Transverse colon (tissue), 4 donors: ENCODE measurements at regions not wholly inside any gene's neighbourhood (a gene's known extent, or its start where the extent isn't known, plus 50 kb on each side); places are given as distances from the start of the nearest gene placed in this dataset.

ENCODE experiments used
- DNase-seq: peaks from one replicate; pipeline ENCODE4 v3.0.0-alpha.2; 2019
- H3K27ac ChIP-seq, 4 donors: fragments of 200-600 bp; sonication (generic); 2 replicates each; pipeline ENCODE4 v1.5.1; 2016 to 2018; ENCODE audit warnings: inconsistent platforms in 4 of 4
- H3K27me3 ChIP-seq: fragments of 200-600 bp; sonication (generic); 2 replicates; pipeline ENCODE4 v1.5.1; 2017; ENCODE audit warnings: inconsistent platforms
- H3K36me3 ChIP-seq, 4 donors: fragments of 200-600 bp; sonication (generic); 2 replicates each; pipeline ENCODE4 v1.5.1; 2017 to 2019; ENCODE audit warnings: inconsistent platforms in 4 of 4
- H3K4me1 ChIP-seq, 4 donors: fragments of 200-600 bp; sonication (generic); 2 replicates each; pipeline ENCODE4 v1.5.1; 2017 to 2020; ENCODE audit warnings: inconsistent platforms in 4 of 4
- H3K4me3 ChIP-seq, 4 donors: fragments of 200-600 bp; sonication (generic); 1 replicate in 1 of 4; 2 replicates in 3 of 4; pipeline versions ENCODE4 v1.5.1 to v1.6.1; 2017 to 2019; ENCODE audit warnings: inconsistent platforms in 4 of 4
- H3K9me3 ChIP-seq, 2 donors: fragments of 200-600 bp; sonication (generic); 2 replicates each; pipeline ENCODE4 v1.5.1; 2017 to 2019; ENCODE audit warnings: inconsistent platforms in 2 of 2
- CTCF ChIP-seq, 5 experiments: fragments of 200-600 bp in 3 of 5; fragments of 450-650 bp in 2 of 5; sonication (generic) in 3 of 5; IDR thresholded peaks; 1 replicate in 2 of 5; 2 replicates in 3 of 5; pipeline ENCODE4 v1.5.1; 2016 to 2017; ENCODE audit warnings: antibody characterized with exemption in 5 of 5, inconsistent platforms in 3 of 5, mild to moderate bottlenecking in 2 of 5, moderate library complexity in 1 of 5
- EP300 ChIP-seq: sonication (generic); formaldehyde crosslinking; IDR thresholded peaks from one replicate; pipeline ENCODE4 v1.6.1; 2017; ENCODE audit warnings: antibody characterized with exemption, low read depth
- POLR2A ChIP-seq: fragments of 450-650 bp; IDR thresholded peaks from one replicate; pipeline ENCODE4 v1.6.1; 2016; ENCODE audit warnings: antibody characterized with exemption, mild to moderate bottlenecking, moderate library complexity
- POLR2AphosphoS5 ChIP-seq, 3 donors: sonication (generic); formaldehyde crosslinking; IDR thresholded peaks; one replicate each; pipeline ENCODE4 v1.6.1; 2016; ENCODE audit warnings: antibody characterized with exemption in 3 of 3
- WGBS, 2 donors: methylation state at CpG; one replicate each; pipeline ENCODE4 v1.1.5; 2018; ENCODE audit warnings: low coverage in 1 of 2; 5-methylcytosine and 5-hydroxymethylcytosine counted together
- in situ Hi-C, 4 donors: fragments of 200-750 bp; cut with MboI; loops; one replicate each; pipeline versions ENCODE4 v1.15.0 to v1.15.1; 2017; ENCODE audit warnings: low sequenced_read_pairs in 3 of 4, low pct_ligation_motif_present in 1 of 4, low pct_unique_long_range_greater_than_20kb in 1 of 4
- intact Hi-C: fragments of 100-400 bp; cut with DNase I; formaldehyde crosslinking; loops from one replicate; pipeline ENCODE4 v1.15.1; 2023; ENCODE audit warnings: low total_unique reads

GRCh38 chr2:122595065-122595464 lies 839.6 kb downstream of the TSN start:
- Histone ChIP-seq H3K36me3 (no peaks in the 10 kb centered on the region), H3K9me3 (no peaks in the 10 kb centered on the region), H3K27ac (no peak overlapping the region), H3K27me3 (no peaks in the 10 kb centered on the region), H3K4me1 (peaks cover 0 to 29% (median 4%) of the 10 kb centered on the region in 4 donors), H3K4me3 (no peak overlapping the region)
- in situ Hi-C loops = no loop called here
- intact Hi-C loops = no loop called here
- 13 to 21% methylated on average over 2 of the region's 2 CpGs for WGBS, 2 donors
- TF ChIP-seq POLR2AphosphoS5 (IDR thresholded peaks at IDR 0.05) = no peak
- no peak for TF ChIP-seq EP300
- peak; percentile 11 for DNase-seq

- Histone ChIP-seq H3K4me1 (peaks cover 0 to 17% (median 2%) of the 10 kb centered on the region in 4 donors), H3K27me3 (no peaks in the 10 kb centered on the region), H3K27ac (no peak overlapping the region), H3K4me3 (no peak overlapping the region), H3K36me3 (no peaks in the 10 kb centered on the region), H3K9me3 (no peaks in the 10 kb centered on the region)
- WGBS, 2 donors = 56 to 64% methylated on average over 3 of the region's 3 CpGs
- TF ChIP-seq POLR2AphosphoS5 (IDR thresholded peaks at IDR 0.05) = no peak
- no peak for TF ChIP-seq EP300
- TF ChIP-seq POLR2A = no peak
- TF ChIP-seq CTCF (IDR thresholded peaks at IDR 0.05) = no peak
- intact Hi-C loops (no loop called here), in situ Hi-C loops (no loop called here)
- no peak for DNase-seq
Observed at GRCh38 chr2:122596598-122596997, 841.1 kb downstream of the TSN start.

GRCh38 chr2:122598784-122599183 lies 843.3 kb downstream of the TSN start:
- Histone ChIP-seq H3K9me3 (no peaks in the 10 kb centered on the region), H3K4me1 (peaks cover 0 to 17% (median 2%) of the 10 kb centered on the region in 4 donors), H3K4me3 (no peak overlapping the region), H3K27me3 (no peaks in the 10 kb centered on the region), H3K36me3 (no peaks in the 10 kb centered on the region), H3K27ac (no peak overlapping the region)
- WGBS, 2 donors = 75 to 83% methylated on average over 1 of the region's 1 CpG
- intact Hi-C loops (no loop called here), in situ Hi-C loops (no loop called here)
- TF ChIP-seq POLR2A (no peak), EP300 (no peak), POLR2AphosphoS5 (IDR thresholded peaks at IDR 0.05) (no peak), CTCF (IDR thresholded peaks at IDR 0.05) (no peak)
- DNase-seq = no peak

- TF ChIP-seq POLR2AphosphoS5 (IDR thresholded peaks at IDR 0.05) (no peak), POLR2A (no peak), CTCF (IDR thresholded peaks at IDR 0.05) (no peak), EP300 (no peak)
- 88% methylated on average over 3 of the region's 3 CpGs; no CpG with 5 or more reads in 1 of the 2 donors for WGBS, 2 donors
- intact Hi-C loops = no loop called here
- Histone ChIP-seq H3K9me3 (peaks cover 0 to 4% of the 10 kb centered on the region in 2 donors), H3K4me1 (no peaks in the 10 kb centered on the region), H3K27me3 (no peaks in the 10 kb centered on the region), H3K27ac (no peak overlapping the region), H3K4me3 (no peak overlapping the region), H3K36me3 (no peaks in the 10 kb centered on the region)
- no peak for DNase-seq
- in situ Hi-C loops = no loop called here
Observed at GRCh38 chr2:122610948-122611609, 855.6 kb downstream of the TSN start.

GRCh38 chr2:122622934-122623333 lies 867.5 kb downstream of the TSN start:
- no peaks in the 10 kb centered on the region for H3K27me3 ChIP-seq
- intact Hi-C loops = no loop called here
- WGBS, 2 donors = 65 to 86% methylated on average over 3 of the region's 3 CpGs
- no peak overlapping the region for H3K27ac ChIP-seq
- H3K4me3 ChIP-seq = no peak overlapping the region
- in situ Hi-C loops = no loop called here
- TF ChIP-seq POLR2A = no peak
- TF ChIP-seq CTCF (IDR thresholded peaks at IDR 0.05) = no peak
- no peak for TF ChIP-seq EP300
- no peak for TF ChIP-seq POLR2AphosphoS5 (IDR thresholded peaks at IDR 0.05)
- H3K36me3 ChIP-seq = no peaks in the 10 kb centered on the region
- H3K9me3 ChIP-seq = peaks cover under 1 to 3% of the 10 kb centered on the region in 2 donors
- H3K4me1 ChIP-seq = no peaks in the 10 kb centered on the region
- DNase-seq = no peak
